COLO668 (cell line): ENCODE measurements at regions not wholly inside any gene's neighbourhood (a gene's known extent, or its start where the extent isn't known, plus 50 kb on each side); places are given as distances from the start of the nearest gene placed in this dataset.
A peak's percentile ranks its signal among the peaks of the same experiment; 100 is the strongest.
"Not testable (repeated sequence)": the region's sequence is repeated elsewhere in the genome, so short reads cannot be mapped to it uniquely, and the experiment has no call there.

Source experiments
- DNase-seq: peaks from one replicate; lab custom pipeline; 2025; ENCODE audit not compliant: unreplicated experiment; lab: John Stamatoyannopoulos, UW

DNA sequence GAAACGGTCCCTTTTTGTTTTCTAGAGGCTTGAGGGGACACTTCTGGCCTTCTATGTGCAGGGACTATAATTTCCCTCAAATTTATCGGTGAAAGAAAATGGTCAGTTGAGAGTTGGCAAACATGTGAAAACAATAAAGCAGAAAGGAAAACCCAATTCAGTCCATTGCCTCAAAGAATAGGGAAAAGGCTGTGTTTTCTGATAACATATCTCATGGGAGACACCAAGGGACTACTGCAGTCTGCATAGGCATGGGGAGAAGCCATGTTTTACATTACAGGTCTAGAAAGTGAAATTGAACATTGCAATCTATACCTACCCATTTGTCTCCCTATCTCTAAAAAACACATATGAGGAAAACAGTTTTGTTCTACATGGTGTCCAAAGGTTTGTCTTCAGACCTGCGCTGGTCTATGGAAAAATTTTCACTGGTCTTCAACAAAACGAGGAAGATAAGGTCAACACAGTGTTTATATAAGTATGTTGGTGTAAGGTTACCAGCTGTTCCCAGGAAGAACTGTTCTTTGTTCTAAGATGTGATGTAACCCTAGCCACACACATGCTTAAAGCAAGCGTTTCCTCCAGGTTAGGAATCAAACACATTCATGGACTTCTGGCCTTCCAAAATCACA is 179.7 kb downstream of the MREG start:
- DNase-seq: peak; percentile 17

DNA sequence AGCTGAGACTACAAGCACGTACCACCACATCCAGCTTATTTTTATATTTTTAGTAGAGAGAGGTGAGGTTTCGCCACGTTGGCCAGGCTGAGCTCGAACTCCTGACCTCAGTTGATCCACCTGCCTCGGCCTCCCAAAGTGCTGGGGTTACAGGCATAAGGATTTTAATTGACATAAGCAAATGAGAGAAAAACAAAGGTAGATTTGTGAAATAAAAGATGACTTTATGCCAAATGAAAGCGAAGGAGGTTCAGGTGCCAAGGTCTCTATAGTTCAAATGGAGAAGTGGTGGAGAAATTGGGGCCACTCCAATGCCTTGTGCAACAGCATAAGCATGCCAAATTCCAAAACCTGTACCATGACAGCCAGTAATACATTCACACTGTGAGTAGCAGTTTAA is 180.6 kb downstream of the MREG start:
- no peak for DNase-seq

DNA sequence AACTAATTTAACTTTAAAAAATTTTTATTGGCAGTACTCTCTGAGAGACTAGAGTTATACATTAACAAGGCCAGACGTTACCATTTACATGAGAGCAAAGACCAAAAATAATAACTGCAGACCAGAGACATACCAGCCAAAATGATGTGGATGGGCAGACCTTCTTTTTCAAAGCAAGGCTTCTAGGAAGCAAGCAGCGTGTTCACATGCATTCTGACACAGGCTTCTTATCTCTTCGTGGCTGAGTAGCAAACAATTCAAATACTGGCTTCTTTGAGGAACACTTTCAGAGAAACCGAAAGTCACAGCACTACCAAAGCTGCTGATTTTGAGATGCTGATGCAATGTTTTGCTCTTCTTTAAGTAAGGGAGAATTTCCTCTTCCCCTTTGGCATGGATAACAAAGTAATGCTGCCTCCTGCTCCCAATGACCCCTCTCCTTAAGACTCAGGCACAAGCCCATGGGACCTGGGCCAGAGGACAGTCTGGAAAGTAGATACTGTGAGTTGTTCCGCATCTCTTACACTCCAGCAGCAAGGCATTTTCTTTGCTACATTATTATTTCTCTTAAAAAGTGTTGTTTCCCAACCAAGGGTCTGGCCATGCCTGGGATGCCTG is 181.9 kb downstream of the MREG start:
- no peak for DNase-seq

DNA sequence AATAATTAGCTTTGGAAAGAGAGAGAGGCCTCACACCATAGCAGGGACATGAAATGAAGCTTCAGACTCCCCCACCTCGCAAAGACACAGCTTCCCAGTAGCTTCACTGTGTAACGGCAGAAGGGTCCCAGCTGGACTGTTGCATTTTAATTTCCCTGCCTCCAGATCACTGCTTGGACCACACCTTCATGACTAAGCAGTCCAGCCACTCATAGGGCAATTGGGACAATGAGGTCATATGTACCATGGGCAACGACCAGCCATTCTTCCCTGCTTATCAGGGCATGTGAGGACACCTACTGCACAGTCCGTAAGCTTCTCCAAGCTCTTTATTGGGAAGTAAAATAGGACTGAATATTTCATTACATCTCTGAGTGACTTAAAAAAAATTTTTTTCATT is 183.0 kb downstream of the MREG start:
- no peak for DNase-seq

DNA sequence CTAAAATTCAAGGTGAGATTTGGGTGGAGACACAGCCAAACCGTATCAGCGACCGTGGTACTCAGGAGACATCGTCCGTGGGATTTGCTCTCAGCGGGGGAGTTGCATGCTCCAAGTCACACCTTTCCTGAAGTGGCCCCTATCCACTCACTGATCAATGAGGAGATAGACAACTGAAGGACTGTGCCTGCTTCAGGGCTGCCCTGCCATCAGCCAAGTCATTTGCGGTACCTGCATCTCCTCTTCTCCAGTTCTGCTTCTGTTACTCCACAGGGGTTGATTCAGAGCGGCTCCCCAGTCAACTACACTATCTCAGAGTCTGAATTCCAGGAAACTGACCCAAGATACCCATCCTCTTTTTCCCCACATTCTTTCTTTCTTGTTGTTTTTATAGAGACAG is 184.1 kb downstream of the MREG start:
- DNase-seq: no peak

DNA sequence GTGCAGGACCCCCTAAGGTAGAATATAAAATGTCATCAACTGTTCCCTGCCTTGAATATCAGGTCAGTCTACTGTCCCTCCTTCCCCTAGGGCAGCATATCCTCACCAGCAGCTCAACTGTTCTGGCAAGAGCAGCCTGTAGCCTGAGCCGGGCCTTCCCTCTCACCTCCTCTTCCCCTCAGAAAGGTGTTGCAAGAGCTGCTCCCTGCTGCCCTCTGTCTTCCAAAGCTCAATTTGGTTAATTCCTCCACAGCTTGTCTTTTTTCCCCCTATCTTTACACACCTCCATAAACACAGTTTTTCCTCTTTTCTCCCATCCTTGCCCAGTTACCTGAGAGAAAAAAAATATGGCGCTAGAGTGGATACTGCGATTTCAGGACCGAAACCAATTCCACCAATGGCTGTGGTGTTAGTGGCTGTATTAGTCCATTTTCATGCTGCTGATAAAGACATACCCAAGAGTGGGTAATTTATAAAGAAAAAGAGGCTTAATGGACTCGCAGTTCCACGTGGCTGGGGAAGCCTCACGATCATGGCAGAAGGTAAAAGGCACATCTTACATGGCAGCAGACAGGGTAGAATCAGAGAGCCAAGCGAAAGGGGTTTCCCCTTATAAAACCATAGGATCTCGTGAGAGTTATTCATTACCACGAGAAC is 184.7 kb downstream of the MREG start:
- DNase-seq: peak; percentile 40

DNA sequence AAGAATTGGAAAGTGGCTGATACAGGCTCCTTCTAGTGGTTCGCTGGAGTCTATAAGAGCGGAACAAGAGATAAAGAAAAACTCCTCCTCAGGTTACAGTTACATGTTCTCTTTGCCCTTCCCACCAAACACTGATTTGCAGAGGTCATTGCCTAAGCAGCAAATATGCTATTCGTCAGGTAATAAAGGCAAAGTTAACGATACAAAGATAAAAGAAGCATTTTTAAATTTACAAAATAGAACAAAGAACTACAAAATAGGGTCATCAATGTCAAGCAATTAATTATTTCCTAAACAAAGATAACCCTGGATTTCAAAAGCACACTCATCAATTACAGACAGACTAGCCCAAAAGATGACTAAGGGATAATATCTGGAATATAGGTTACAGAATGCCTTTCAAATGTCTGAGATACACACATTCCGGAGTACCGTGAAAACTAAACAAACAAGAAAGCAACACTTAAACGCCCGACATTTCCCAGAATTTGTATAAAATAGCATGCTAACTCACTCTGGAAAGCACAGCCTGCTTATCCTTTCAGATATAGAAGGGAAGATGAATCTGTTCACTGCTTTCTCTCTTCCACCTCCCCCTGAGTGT is 186.4 kb downstream of the MREG start:
- DNase-seq: no peak

DNA sequence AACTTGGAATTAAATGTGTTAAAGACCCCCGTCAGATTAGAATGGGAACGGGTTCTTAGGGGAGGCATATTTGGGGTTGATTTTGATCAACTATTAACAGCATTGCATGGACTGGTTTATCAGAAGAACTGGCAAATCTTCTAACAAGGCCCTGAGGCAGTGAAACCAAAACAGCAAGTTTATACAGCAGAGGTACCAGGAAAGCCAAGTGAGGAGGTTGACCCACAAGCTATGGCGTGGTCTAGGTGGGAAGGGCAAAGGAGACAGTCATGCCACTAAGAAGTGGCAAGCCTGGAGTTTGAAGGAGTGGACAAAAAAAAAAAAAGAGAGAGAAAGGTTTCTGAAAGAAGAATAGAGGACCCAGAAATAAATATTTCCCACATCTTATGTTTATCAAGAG is 187.0 kb downstream of the MREG start:
- no peak for DNase-seq

DNA sequence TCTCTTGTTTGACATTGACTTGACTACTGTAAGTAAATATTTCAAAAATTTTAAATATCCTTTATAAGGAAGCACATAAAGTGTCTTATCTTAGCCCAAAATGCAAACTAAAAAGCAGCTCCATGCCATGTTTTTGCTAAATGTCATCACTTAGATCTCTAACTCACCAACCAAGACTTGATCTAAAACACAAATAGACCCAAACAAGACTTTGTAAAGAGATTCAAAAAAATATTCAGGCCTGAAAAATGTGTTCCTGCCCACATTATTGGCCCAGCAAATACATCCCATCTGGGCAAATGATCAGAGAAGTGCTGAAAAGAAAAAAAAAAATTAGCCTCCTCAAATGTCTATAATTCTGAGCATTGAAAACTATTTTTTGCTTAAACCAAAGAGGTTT is 187.6 kb downstream of the MREG start:
- DNase-seq: no peak

DNA sequence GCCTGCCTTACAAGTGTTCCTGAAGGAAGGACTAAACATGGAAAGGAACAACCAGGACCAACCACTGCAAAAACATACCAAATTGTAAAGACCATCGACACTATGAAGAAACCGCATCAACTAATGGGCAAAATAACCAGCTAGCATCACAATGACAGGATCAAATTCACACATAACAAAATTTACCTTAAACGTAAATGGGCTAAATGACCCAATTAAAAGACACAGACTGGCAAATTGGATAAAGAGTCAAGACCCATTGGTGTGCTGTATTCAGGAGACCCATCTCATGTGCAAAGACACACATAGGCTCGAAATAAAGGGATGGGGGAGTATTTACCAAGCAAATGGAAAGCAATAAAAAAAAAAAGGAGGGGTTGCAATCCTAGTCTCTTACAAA is 192.1 kb downstream of the MREG start:
- DNase-seq: not testable (repeated sequence)

DNA sequence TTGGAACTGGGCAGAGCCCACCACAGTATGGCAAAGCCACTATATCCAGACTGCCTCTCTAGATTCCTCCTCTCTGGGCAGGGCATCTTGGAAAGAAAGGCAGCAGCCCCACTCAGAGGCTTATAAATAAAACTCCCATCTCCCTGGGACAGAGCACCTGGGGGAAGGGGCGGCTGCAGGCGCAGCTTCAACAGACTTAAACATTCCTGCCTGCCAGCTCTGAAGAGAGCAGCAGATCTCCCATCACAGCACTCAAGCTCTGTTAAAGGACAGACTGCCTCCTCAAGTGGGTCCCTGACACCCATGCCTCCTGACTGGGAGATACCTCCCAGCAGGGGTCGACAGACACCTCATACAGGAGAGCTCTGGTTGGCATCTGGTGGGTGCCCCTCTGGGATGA is 193.6 kb downstream of the MREG start:
- not testable (repeated sequence) for DNase-seq

DNA sequence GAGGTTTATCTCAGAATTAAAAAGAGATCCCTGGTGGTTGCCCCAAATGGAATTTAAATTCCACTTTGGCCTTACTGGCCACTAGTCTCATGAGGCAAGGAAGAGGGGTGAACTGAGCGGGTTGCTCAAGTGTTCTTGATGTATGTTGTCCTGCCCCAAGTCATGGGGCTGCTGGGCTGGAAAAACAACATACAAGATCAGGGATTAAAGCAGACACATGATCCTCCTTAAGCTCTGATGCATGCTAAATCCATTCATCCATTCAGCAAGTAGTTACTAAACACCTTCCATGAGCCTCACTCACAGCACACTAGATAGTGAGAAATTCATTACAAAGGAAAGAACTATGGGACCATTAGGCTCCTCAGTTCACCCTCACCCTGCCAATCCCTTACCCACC is 196.3 kb downstream of the MREG start:
- DNase-seq: no peak

DNA sequence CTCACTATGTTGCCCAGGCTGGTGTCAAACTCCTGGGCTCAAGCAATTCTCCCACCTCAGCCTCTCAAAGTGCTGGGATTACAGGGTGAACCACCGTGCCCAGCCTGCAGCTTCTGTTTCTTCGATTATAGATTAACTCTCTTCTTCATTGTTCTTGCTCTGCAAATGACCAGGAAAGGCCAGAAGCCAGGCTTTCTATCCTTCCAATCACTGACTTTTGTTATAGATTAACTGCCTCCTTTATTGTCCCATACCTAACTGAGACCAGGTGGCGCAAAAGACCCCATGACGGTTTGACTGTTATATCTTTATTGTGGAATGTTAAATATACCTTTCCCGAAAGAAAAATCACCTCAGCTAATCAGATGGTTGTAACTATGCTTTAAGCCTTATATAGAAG is 196.9 kb downstream of the MREG start:
- DNase-seq: no peak

DNA sequence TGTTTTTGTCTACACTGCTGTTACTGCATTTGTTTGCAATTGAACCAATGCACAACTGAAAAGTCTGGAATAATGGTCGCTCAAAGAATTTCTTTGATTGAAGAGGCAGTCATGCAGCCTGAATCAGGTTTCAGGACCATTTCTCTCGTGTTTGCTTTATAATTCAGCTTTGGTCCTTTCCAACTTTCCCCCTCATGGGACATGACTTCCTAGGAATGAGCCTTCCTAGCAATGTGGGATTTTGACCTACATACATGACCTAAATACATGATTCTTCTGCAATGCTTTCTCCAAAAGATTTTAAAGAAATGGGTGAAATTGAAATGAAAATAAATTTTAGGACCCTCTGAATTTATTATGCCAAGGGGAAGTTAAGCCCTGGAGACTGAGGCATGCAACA is 197.4 kb downstream of the MREG start:
- no peak for DNase-seq

DNA sequence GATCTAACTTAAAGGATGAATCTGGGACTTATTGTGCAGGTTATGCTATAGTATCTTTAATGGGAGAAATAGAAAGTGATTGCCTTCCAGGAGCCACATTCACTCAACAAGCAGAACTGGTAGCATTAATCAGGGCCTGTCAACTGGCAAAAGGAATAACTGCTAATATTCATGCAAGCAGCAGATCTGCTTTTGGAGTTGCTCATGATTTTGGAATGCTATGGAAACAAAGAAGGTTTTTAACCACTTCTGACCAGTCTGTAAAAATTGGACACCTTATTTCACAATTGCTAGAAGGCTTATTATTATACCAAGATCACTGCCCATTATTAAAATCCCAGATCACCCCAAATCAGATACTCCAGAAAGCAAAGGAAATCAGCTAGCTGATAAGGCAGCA is 200.4 kb downstream of the MREG start:
- DNase-seq: no peak

DNA sequence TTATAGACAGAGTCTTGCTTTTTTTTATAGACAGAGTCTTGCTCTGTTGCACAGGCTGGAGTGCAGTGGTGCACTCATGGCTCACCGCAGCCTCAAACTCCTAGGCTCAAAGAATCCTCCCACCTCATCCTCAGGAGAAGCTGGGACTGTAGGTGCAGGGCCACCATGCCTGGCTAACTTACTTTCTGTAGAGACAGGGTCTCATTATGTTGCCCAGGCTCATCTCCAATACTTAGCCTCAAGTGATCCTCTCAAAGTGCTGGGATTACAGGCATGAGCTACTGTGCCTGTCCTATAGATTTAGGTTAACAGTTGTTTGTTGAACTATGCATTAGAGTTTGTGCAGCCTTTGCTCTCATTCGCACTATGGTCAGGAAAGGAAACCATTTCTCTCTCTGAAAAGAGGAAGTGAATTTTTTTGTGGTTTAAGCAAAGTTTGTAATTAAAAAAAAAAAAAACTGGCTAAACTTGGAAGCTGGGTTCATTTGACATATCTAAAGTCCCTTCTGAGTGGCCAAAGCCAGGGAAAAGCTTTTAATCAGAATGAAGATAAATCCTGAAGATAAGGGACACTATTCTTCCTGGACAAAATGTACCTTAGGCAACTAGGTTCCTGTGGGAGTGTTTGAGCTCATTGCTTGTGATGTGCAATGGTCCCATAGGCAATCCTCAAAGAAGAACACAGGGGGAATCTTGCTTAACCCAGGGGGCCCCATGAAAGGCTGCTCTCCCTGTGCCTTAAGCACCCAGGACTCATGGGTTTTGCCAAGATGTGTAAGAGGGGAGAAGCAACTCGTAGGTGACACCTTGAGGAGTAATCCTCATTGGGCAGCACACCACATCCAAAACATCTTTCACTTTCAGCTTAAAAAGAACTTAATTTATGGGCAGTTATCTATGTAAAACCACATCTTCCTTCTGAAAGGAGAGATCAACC is 201.7 kb downstream of the MREG start:
- no peak for DNase-seq

DNA sequence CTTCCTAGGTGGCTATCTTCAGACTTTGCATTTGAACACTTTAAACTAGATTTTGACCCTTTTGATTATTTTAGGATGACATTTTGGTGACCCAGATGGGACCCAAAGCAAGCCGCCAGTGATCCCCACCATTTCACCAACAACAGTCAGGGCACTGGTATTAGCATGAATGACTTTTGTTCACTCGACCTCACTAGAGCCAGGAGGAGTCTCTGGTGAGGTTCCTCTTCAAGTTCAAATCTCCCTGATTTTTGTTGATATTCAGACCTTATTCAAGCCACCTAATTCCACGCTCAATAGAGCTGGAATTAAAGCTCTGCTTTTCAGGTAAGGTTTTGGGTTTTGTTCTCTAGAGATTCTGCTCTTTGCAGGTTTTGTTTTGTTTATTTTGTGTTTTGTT is 202.3 kb downstream of the MREG start:
- no peak for DNase-seq

DNA sequence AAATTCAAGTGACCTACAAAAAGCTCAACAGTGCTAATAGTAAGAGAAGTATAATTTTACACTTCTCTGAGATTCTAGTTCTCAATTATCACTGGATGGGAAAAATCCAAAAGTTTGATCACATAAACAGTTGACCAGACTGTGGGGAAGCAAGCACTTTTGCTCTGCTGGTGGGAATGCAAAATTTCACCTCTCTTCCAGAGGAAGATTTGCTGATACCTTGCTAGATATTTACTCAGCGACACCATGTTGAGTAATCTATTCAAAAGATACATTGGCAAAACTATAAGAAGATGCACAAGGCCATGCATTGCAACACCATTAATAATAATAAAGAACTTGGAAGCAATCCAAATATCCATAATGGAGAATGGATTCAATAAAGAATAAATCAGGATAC is 204.4 kb downstream of the MREG start:
- DNase-seq: no peak

DNA sequence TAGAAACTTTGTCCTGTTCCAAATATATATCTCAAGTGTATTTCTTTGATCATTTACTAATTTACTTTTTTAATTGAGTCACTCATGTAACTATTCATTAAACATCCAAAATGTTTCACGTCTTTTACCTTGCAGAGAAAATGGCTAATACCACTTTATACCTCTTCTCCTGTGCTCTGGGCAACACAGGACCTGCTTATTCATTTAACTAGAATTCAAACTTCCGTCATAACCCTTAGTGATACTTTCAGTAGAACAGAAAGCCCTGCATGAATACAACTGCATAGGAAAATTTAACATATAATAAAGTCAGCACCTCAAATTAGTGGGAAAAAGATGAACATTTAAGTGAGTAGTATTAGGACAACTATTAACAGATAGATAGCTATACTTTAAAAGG is 205.2 kb downstream of the MREG start:
- no peak for DNase-seq

DNA sequence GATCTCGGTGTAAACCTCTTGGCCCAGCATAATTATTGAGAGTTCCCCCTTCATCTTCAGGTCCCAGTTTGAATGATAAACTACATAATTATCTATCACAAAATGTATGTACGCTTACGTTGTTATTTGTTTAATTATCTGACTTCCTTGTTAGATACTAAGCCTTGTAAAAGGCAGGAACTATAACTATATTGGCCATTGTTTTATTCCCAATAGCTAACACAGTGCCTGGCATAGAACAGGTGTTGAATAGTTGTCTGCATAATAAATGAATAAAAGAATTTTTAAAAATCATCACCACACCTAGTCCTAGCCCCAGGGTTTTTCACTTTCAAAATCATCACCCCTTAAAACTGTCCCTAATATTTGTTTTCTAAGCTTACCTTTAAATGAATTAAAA is 207.9 kb downstream of the MREG start:
- DNase-seq: no peak

DNA sequence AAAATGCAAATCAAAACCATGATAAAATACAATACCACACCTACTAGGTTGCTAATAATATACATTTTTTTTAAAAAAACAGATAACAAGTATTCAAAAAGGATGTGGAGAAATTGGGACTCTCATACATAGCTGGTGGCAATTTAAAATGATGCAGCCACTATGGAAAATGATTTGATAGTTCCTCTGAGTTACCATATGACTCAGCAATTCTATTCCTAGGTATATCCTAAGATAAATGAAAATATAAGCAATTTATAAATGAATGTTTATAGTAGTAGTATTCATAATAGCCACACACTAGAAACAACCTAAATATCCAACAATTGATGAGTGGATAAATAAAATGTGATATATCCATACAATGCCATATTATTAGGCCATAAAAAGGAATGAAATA is 210.2 kb downstream of the MREG start:
- DNase-seq: no peak
